GM23338 (cell line): ENCODE measurements at regions not wholly inside any gene's neighbourhood (a gene's known extent, or its start where the extent isn't known, plus 50 kb on each side); places are given as distances from the start of the nearest gene placed in this dataset.

Experiments
- CREB1 ChIP-seq: fragments of 250-450 bp; sonication (Bioruptor Pico); IDR thresholded peaks from 2 replicates; pipeline ENCODE4 v1.5.0; 2020; ENCODE audit warnings: low read depth, mild to moderate bottlenecking, moderate library complexity
- CTCF ChIP-seq, 2 experiments: fragments of 200-600 bp in 1 of 2; sonication (generic) in 1 of 2; conservative IDR thresholded peaks; 2 replicates each; pipeline versions ENCODE4 v1.5.1 to v1.6.1; 2016 to 2017; ENCODE audit warnings: antibody characterized with exemption in 2 of 2, low read depth in 2 of 2, mild to moderate bottlenecking in 2 of 2, moderate library complexity in 1 of 2
- EZH2phosphoT487 ChIP-seq: fragments of 200-600 bp; sonication (generic); IDR thresholded peaks from one replicate; pipeline ENCODE4 v1.8.1; 2018; ENCODE audit warnings: antibody characterized with exemption; ENCODE audit not compliant: unreplicated experiment
- JUNB ChIP-seq: IDR thresholded peaks from one replicate; pipeline ENCODE4 v1.6.1; 2016; ENCODE audit warnings: antibody characterized with exemption; ENCODE audit not compliant: unreplicated experiment
- NANOG ChIP-seq: IDR thresholded peaks from 2 replicates; pipeline ENCODE4 v1.6.1; 2016; ENCODE audit warnings: antibody characterized with exemption, borderline replicate concordance
- STAT1 ChIP-seq: IDR thresholded peaks from one replicate; pipeline ENCODE4 v1.6.1; 2016; ENCODE audit warnings: antibody characterized with exemption; ENCODE audit not compliant: unreplicated experiment
- ZNF114 ChIP-seq: fragments of 250-450 bp; sonication (Bioruptor Pico); IDR thresholded peaks from 2 replicates; pipeline ENCODE4 v1.5.0; 2020; ENCODE audit warnings: mild to moderate bottlenecking, moderate library complexity
- ZNF331 ChIP-seq: fragments of 250-450 bp; sonication (Bioruptor Pico); IDR thresholded peaks from 2 replicates; pipeline ENCODE4 v1.5.0; 2020; ENCODE audit warnings: low read depth, mild to moderate bottlenecking, moderate library complexity
- ZNF462 ChIP-seq: fragments of 250-450 bp; sonication (Bioruptor Pico); IDR thresholded peaks from 2 replicates; pipeline ENCODE4 v1.5.0; 2020; ENCODE audit warnings: mild to moderate bottlenecking, moderate library complexity

- no peak for TF ChIP-seq ZNF462
- no peak for TF ChIP-seq NANOG
- no peak for TF ChIP-seq ZNF114 (CRISPR knock-in tag)
- TF ChIP-seq CTCF (conservative IDR thresholded peaks at IDR 0.05; ENCODE audit: low read depth in 2 of 2), result no peak
- no peak for TF ChIP-seq STAT1
- no peak for TF ChIP-seq JUNB
- TF ChIP-seq ZNF331 (CRISPR knock-in tag), result no peak
- TF ChIP-seq EZH2phosphoT487, result no peak
- TF ChIP-seq CREB1 (CRISPR knock-in tag), result no peak
These were observed 54.4 kb upstream of the CFAP46 start (continued) for GRCh38 chr10:132996603-132997343.
